Gastroesophageal sphincter (tissue), 3 donors: ENCODE measurements at regions not wholly inside any gene's neighbourhood (a gene's known extent, or its start where the extent isn't known, plus 50 kb on each side); places are given as distances from the start of the nearest gene placed in this dataset.

Source experiments
- POLR2A ChIP-seq, 2 donors: fragments of 450-650 bp; IDR thresholded peaks; one replicate each; pipeline ENCODE4 v1.6.1; 2017; ENCODE audit warnings: antibody characterized with exemption in 2 of 2, mild to moderate bottlenecking in 2 of 2, moderate library complexity in 1 of 2
- TF ChIP-seq, protein P1 (sequence below), 4 experiments: fragments of 200-600 bp in 2 of 4; fragments of 450-650 bp in 2 of 4; sonication (generic) in 1 of 4; IDR thresholded peaks; one replicate each; pipeline ENCODE4 v1.5.1; 2017 to 2019; ENCODE audit warnings: antibody characterized with exemption in 4 of 4, mild to moderate bottlenecking in 2 of 4, moderate library complexity in 2 of 4

GRCh38 chr14:39857376-39858055 is 425.3 kb upstream of the FBXO33 start:
- TF ChIP-seq, protein P1, sequence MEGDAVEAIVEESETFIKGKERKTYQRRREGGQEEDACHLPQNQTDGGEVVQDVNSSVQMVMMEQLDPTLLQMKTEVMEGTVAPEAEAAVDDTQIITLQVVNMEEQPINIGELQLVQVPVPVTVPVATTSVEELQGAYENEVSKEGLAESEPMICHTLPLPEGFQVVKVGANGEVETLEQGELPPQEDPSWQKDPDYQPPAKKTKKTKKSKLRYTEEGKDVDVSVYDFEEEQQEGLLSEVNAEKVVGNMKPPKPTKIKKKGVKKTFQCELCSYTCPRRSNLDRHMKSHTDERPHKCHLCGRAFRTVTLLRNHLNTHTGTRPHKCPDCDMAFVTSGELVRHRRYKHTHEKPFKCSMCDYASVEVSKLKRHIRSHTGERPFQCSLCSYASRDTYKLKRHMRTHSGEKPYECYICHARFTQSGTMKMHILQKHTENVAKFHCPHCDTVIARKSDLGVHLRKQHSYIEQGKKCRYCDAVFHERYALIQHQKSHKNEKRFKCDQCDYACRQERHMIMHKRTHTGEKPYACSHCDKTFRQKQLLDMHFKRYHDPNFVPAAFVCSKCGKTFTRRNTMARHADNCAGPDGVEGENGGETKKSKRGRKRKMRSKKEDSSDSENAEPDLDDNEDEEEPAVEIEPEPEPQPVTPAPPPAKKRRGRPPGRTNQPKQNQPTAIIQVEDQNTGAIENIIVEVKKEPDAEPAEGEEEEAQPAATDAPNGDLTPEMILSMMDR (IDR thresholded peaks at IDR 0.05): no peak
- TF ChIP-seq POLR2A (IDR thresholded peaks at IDR 0.05): no peak
